Upper lobe of right lung (tissue), 1 donor: ENCODE measurements at regions not wholly inside any gene's neighbourhood (a gene's known extent, or its start where the extent isn't known, plus 50 kb on each side); places are given as distances from the start of the nearest gene placed in this dataset.
A peak's percentile ranks its signal among the peaks of the same experiment; 100 is the strongest.
"Not testable (repeated sequence)": the region's sequence is repeated elsewhere in the genome, so short reads cannot be mapped to it uniquely, and the experiment has no call there.

ENCODE experiments used
- ATAC-seq: fragments of 200-7000 bp; cut with Tn5 transposase; one replicate; pipeline ENCODE4 v1.9.1; 2020; ENCODE audit warnings: mild to moderate bottlenecking, moderate library complexity
- DNase-seq: peaks from one replicate; pipeline ENCODE4 v3.0.0-alpha.2; 2020
- H3K27ac ChIP-seq: fragments of 200-600 bp; one replicate; pipeline ENCODE4 v1.8.0; 2022
- H3K27me3 ChIP-seq: fragments of 200-600 bp; one replicate; pipeline ENCODE4 v1.8.0; 2022; ENCODE audit warnings: mild to moderate bottlenecking
- H3K36me3 ChIP-seq: fragments of 200-600 bp; one replicate; pipeline ENCODE4 v1.8.0; 2022
- H3K4me1 ChIP-seq: fragments of 200-600 bp; one replicate; pipeline ENCODE4 v1.8.0; 2022
- H3K4me3 ChIP-seq: fragments of 200-600 bp; one replicate; pipeline ENCODE4 v1.8.0; 2022; ENCODE audit warnings: mild to moderate bottlenecking
- H3K9me3 ChIP-seq: fragments of 200-600 bp; one replicate; pipeline ENCODE4 v1.8.0; 2022
- intact Hi-C: fragments of 100-400 bp; cut with DNase I; formaldehyde crosslinking; loops from one replicate; pipeline ENCODE4 v1.11.0; 2022
- TF ChIP-seq, protein P1 (sequence below): fragments of 200-600 bp; IDR thresholded peaks from one replicate; pipeline ENCODE4 v1.8.0; 2022; ENCODE audit warnings: antibody characterized with exemption
- donor health status: DM: no; HTN: yes; CAD: no; lungs with severe emphysema.

- H3K4me1 ChIP-seq: peaks cover 31% of the 10 kb centered on the region
- intact Hi-C loops: no loop called here
- ATAC-seq: no peak
Observed at GRCh38 chr20:1816384-1817381, 78.5 kb upstream of the SIRPA start.

GRCh38 chr20:1815502-1816085, 79.6 kb upstream of the SIRPA start:
- TF ChIP-seq, protein P1, sequence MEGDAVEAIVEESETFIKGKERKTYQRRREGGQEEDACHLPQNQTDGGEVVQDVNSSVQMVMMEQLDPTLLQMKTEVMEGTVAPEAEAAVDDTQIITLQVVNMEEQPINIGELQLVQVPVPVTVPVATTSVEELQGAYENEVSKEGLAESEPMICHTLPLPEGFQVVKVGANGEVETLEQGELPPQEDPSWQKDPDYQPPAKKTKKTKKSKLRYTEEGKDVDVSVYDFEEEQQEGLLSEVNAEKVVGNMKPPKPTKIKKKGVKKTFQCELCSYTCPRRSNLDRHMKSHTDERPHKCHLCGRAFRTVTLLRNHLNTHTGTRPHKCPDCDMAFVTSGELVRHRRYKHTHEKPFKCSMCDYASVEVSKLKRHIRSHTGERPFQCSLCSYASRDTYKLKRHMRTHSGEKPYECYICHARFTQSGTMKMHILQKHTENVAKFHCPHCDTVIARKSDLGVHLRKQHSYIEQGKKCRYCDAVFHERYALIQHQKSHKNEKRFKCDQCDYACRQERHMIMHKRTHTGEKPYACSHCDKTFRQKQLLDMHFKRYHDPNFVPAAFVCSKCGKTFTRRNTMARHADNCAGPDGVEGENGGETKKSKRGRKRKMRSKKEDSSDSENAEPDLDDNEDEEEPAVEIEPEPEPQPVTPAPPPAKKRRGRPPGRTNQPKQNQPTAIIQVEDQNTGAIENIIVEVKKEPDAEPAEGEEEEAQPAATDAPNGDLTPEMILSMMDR: no peak
- no peaks in the 10 kb centered on the region for H3K9me3 ChIP-seq
- intact Hi-C loops: no loop called here
- ATAC-seq (no peak), DNase-seq (no peak)
- no peak overlapping the region for H3K4me3 ChIP-seq
- peaks cover 41% of the 10 kb centered on the region for H3K4me1 ChIP-seq
- no peaks in the 10 kb centered on the region for H3K27me3 ChIP-seq
- H3K36me3 ChIP-seq: no peaks in the 10 kb centered on the region
- no peak overlapping the region for H3K27ac ChIP-seq

More at GRCh38 chr20:1816384-1817381, 78.5 kb upstream of the SIRPA start:
- Histone ChIP-seq H3K9me3 (no peaks in the 10 kb centered on the region), H3K36me3 (no peaks in the 10 kb centered on the region), H3K27ac (no peak overlapping the region), H3K4me3 (no peak overlapping the region), H3K27me3 (no peaks in the 10 kb centered on the region)
- no peak for DNase-seq
- TF ChIP-seq, protein P1: no peak

DNA sequence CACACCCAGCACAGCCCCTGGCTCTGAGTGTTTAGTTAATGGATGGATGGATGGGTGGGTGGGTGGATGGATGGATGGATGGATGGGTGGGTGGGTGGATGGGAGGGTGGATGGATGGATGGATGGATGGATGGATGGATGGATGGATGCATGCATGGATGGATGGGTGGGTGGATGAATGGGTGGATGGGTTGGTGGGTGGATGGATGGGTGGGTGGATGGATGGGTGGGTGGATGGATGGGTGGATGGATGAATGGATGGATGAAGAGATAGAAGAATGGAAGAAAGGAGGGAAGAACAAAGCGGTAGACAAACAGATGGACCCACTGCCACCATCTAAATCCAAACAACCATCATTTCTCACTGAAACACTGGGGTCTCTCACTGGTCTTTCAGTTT, 80.3 kb upstream of the SIRPA start:
- peaks cover 45% of the 10 kb centered on the region for H3K4me1 ChIP-seq
- H3K27me3 ChIP-seq, ATAC-seq, H3K4me3 ChIP-seq, DNase-seq, H3K27ac ChIP-seq, intact Hi-C loops, H3K9me3 ChIP-seq, H3K36me3 ChIP-seq: not testable (repeated sequence)

DNA sequence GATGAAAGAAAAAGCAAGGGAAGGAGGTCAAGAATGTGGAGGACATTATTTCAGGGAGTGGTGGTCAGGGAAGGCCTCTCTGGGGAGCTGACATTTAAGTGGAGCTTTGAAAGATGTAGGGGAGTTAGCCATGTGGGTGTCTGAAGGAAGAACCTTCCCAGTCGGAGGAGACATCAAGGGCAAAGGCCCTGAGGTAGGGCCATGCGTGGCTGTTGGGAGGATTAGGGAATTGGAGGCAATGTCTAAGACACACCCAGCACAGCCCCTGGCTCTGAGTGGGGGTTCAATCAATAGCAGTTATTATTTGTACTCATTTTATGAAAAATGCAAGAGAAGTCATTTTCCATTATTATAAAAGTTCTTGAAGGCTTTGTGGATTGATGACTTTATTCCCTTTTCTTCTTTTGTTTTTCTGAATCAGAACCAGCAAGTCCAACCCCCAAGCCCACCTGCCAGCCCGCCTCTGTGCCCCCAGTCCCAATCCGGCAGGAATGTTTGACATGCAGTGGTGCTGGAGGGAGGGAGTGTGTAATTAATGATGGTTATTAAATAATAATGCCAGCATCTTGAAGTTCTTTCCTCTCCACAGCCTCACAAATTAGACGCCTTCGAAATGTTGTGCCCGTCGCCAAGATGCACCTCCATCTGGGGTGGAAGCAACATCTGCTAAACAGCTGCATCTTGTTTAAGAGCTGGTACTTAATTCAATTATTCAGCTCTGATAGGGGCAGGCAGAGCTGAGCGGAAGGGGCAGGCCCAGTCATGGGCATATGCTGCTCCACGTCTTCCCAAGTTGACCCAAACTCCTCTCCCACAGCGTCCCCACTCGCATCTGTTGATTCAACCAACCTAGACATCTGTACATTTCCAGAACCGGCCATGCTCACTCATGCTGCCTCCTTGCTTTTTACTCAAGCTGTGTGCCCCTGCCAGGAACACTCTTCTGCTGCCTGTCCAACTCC, 81.3 kb upstream of the SIRPA start:
- Histone ChIP-seq H3K36me3 (no peaks in the 10 kb centered on the region), H3K27ac (no peak overlapping the region), H3K9me3 (no peaks in the 10 kb centered on the region), H3K4me1 (peaks cover 45% of the 10 kb centered on the region), H3K27me3 (no peaks in the 10 kb centered on the region), H3K4me3 (no peak overlapping the region)
- intact Hi-C loops: no loop called here
- no peak for ATAC-seq
- no peak for DNase-seq
- TF ChIP-seq, protein P1: no peak

DNA sequence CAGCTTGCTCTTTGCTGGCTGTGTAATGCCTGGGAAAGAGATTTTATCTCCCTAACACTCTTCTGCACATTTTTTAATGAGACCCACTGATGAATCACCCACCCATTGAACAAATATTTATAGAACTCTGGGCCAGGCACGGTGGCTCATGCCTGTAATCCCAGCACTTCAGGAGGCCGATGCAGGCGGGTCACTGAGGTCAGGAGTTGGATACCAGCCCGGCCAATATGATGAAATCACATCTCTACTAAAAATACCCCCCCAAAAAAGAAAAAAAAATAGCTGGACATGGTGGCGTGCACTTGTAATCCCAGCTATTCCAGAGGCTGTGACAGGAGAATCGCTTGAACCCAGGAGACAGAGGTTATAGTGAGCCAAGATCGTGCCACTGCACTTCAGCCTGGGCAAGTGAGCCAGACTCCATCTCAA, 82.1 kb upstream of the SIRPA start:
- TF ChIP-seq, protein P1: no peak
- intact Hi-C loops: no loop called here
- peak; percentile 13 for ATAC-seq
- Histone ChIP-seq H3K9me3 (no peaks in the 10 kb centered on the region), H3K27me3 (no peaks in the 10 kb centered on the region), H3K27ac (no peak overlapping the region), H3K36me3 (no peaks in the 10 kb centered on the region), H3K4me3 (no peak overlapping the region), H3K4me1 (peaks cover 45% of the 10 kb centered on the region)
- no peak for DNase-seq
